ENCODE measurements at regions not wholly inside any gene's neighbourhood (a gene's known extent, or its start where the extent isn't known, plus 50 kb on each side); places are given as distances from the start of the nearest gene placed in this dataset.

DNA sequence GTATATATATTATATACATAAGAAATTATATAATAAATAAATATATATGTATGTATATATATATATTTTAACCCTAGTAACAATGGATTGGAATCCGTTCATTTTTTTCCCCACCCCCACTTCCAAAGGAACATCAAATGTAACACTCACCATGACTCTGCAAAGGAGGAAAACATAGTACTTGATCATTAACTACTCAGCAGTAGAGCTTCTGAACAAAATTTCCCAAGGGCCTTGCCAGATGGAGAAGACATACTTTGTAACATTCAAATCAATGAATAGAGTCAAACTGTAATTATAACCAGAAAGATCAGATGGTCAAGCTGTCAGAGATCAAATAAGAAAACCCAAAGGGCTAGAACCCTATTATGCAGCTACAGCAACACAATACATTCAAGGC is 126.0 kb upstream of the CNTN1 start:
- TF ChIP-seq, protein P1, sequence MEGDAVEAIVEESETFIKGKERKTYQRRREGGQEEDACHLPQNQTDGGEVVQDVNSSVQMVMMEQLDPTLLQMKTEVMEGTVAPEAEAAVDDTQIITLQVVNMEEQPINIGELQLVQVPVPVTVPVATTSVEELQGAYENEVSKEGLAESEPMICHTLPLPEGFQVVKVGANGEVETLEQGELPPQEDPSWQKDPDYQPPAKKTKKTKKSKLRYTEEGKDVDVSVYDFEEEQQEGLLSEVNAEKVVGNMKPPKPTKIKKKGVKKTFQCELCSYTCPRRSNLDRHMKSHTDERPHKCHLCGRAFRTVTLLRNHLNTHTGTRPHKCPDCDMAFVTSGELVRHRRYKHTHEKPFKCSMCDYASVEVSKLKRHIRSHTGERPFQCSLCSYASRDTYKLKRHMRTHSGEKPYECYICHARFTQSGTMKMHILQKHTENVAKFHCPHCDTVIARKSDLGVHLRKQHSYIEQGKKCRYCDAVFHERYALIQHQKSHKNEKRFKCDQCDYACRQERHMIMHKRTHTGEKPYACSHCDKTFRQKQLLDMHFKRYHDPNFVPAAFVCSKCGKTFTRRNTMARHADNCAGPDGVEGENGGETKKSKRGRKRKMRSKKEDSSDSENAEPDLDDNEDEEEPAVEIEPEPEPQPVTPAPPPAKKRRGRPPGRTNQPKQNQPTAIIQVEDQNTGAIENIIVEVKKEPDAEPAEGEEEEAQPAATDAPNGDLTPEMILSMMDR (IDR thresholded peaks at IDR 0.05; ENCODE audit: control insufficient read depth, extremely low read depth, insufficient read depth): no peak
- DNase-seq (ENCODE audit: low read depth): no peak
- H3K4me3 ChIP-seq (ENCODE audit: low read depth, low read length): no peak overlapping the region

DNA sequence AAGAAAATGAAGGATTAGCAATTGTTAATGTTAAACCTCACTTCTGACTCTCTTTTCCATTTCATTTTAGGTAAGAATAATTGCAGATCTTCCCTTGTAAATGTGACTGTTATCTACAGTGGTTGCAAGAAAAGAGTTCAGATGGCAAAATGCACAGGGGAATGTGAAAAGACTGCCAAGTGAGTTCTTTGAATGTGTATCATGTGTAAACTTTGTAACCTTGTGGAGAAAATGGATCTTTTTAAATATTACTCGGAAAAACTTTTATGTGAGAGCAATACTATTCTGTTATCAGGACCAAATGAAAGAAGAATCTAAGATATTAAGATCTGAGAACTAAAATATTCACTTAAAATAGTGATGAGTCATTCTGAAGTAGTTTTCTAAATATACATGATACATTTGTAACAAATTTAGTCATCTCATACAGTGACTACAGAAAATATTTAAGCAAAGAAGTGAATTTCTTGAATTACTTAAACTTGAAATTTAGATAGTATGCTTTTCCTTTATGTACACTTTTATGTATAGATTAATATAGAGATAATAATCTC is 122.5 kb upstream of the CNTN1 start:
- H3K4me3 ChIP-seq (ENCODE audit: low read depth, low read length): no peak overlapping the region
- TF ChIP-seq, protein P1 (IDR thresholded peaks at IDR 0.05; ENCODE audit: control insufficient read depth, extremely low read depth, insufficient read depth): no peak
- no peak for DNase-seq (ENCODE audit: low read depth)

DNA sequence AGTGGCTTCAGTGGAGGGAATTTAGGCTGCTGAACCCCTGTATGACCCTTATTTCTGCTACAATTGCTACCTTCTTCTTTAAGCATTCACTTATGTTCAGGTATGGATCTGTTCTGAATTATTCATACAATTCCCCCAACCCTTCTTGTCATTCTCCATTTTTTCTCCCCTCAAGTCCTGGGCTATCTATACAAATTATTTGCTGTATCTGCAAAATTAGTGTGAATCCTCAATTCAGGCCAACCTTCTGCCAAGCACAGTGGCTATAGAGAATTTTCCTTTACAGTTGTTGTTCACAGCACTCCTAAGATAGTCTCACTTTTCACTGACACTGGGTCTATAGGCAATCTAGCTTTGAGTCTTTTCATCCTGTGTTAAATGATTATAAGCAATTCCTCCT is 119.2 kb upstream of the CNTN1 start:
- no peak overlapping the region for H3K4me3 ChIP-seq (ENCODE audit: low read depth, low read length)
- TF ChIP-seq, protein P1 (IDR thresholded peaks at IDR 0.05; ENCODE audit: control insufficient read depth, extremely low read depth, insufficient read depth): no peak
- DNase-seq (ENCODE audit: low read depth): no peak

DNA sequence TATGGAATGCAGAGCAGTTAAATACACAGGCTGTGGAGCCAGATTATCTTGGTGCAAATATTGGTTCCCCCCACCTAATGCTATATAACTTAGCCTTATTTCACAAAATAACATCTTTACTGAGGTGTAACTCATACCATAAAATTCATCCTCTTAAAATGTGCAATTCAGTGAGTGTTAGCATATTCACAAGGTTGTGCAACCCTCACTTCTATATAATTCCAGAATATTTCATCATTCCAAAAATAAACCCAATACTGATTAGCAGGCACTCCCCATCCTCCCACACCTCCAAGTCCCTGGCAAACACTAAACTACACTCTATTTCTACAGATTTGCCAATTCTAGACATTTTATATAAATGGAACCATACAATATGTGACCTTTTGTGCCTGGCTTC is 116.3 kb upstream of the CNTN1 start:
- TF ChIP-seq, protein P1 (IDR thresholded peaks at IDR 0.05; ENCODE audit: control insufficient read depth, extremely low read depth, insufficient read depth): no peak
- no peak overlapping the region for H3K4me3 ChIP-seq (ENCODE audit: low read depth, low read length)
- no peak for DNase-seq (ENCODE audit: low read depth)

DNA sequence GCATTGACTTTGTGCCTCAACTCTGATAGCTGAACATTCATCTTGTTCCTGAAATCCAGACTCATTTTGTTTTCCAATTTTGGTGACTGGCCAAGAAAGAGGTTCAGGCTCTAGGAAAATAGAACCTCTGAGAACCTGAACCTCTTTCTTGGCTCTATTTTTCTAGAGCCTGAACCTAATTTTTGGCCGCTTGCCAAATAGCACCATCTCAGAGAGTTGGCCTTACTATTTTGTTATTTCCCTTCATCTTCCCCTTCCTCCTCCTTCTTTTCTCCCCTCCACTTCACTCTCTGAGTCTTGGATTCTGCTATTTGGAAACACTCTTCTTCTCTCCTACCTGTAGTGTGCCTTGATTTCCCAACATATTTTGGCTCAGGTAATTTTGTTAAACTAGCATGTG is 114.4 kb upstream of the CNTN1 start:
- TF ChIP-seq, protein P1 (IDR thresholded peaks at IDR 0.05; ENCODE audit: control insufficient read depth, extremely low read depth, insufficient read depth): no peak
- no peak overlapping the region for H3K4me3 ChIP-seq (ENCODE audit: low read depth, low read length)
- no peak for DNase-seq (ENCODE audit: low read depth)

DNA sequence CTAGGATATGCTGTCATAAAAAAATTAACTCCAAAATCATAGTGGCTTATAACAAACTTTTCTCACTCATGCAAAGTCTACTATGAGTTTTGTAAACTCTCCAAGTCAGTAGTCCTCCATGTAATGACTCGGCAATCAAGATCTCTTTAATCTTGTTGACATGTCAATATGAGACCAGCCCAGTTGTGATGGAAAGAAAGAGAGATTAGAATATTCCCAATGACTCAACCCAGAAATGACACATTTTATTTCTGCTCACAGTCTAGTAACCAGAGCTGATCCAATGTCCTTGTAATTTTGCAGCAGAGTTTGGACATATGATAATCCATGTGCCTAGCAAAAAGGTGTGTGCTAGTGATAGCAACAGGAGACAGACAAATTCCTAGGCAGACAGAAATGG is 112.6 kb upstream of the CNTN1 start:
- DNase-seq (ENCODE audit: low read depth): no peak
- no peak overlapping the region for H3K4me3 ChIP-seq (ENCODE audit: low read depth, low read length)
- TF ChIP-seq, protein P1 (IDR thresholded peaks at IDR 0.05; ENCODE audit: control insufficient read depth, extremely low read depth, insufficient read depth): no peak

DNA sequence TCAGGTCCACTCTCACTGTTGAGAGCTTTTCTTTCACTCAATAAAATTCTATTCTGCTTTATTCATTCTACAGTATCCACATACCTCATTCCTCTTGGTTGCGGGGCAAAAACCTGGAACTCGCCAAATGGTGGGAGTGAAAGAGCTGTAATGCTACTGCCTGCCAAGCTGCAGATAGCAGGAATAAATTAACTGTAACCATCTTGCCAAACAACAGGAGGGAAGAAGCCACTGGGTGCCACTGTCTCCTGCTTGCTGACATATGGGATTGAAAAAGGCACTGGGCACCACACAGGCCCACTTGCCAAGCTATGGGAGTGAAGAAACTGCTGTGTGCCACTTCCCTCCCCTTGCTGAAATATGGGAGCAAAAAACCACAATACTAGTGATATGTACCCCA is 111.9 kb upstream of the CNTN1 start:
- TF ChIP-seq, protein P1 (IDR thresholded peaks at IDR 0.05; ENCODE audit: control insufficient read depth, extremely low read depth, insufficient read depth): no peak
- DNase-seq (ENCODE audit: low read depth): no peak
- no peak overlapping the region for H3K4me3 ChIP-seq (ENCODE audit: low read depth, low read length)
